Spinal cord (tissue), 9 donors: ENCODE measurements at regions not wholly inside any gene's neighbourhood (a gene's known extent, or its start where the extent isn't known, plus 50 kb on each side); places are given as distances from the start of the nearest gene placed in this dataset.

Experiments used
- DNase-seq, 6 donors: peaks; one replicate each; pipeline versions ENCODE4 v3.0.0 to v3.0.0-alpha.2; 2013 to 2015; ENCODE audit warnings: low spot score in 6 of 6, low read depth in 4 of 6
- H3K27ac ChIP-seq: one replicate; pipeline ENCODE4 v1.5.1; 2013; ENCODE audit warnings: low read depth, low read length, control low read depth
- H3K27me3 ChIP-seq: one replicate; pipeline ENCODE4 v1.6.1; 2013; ENCODE audit warnings: low read length; ENCODE audit not compliant: control insufficient read depth, insufficient read depth
- H3K36me3 ChIP-seq: one replicate; pipeline ENCODE4 v1.6.1; 2013; ENCODE audit warnings: low read length; ENCODE audit not compliant: control insufficient read depth, insufficient read depth
- H3K4me1 ChIP-seq: one replicate; pipeline ENCODE4 v1.6.1; 2013; ENCODE audit warnings: low read length; ENCODE audit not compliant: control insufficient read depth, insufficient read depth
- H3K4me3 ChIP-seq: one replicate; pipeline ENCODE4 v1.5.1; 2013; ENCODE audit warnings: low read depth, low read length, control low read depth
- H3K9me3 ChIP-seq: one replicate; pipeline ENCODE4 v1.6.1; 2013; ENCODE audit warnings: low read length; ENCODE audit not compliant: control insufficient read depth, insufficient read depth
- WGBS: methylation state at CpG from one replicate; pipeline ENCODE4 v1.1.5; 2013; ENCODE audit warnings: missing lambda C conversion rate; ENCODE audit not compliant: insufficient coverage; 5-methylcytosine and 5-hydroxymethylcytosine counted together
- donor health status: healthy.

DNA sequence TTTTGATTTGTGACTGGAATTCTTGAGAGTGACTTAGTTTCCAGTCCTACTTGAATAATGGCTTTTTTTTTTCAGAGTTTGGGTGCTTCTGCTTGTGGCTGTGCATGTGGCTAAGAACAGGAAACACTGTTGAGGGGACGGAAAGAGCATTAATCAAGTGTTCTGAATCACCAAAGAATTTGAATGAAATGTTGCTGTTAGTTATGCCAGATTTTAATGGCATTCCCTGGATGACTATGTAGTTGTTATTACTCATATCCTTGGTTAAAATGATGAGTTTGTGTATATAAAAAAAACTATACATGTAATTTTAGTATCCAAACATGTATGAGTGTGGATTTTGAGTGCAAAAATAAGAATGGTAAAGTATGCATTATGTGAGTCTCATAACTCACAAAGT, 347.9 kb downstream of the BCAT1 start:
- Histone ChIP-seq H3K4me1 (no peaks in the 10 kb centered on the region), H3K36me3 (no peaks in the 10 kb centered on the region), H3K27me3 (no peaks in the 10 kb centered on the region), H3K27ac (no peak overlapping the region), H3K4me3 (no peak overlapping the region), H3K9me3 (no peaks in the 10 kb centered on the region)
- DNase-seq: no peak
- no CpG with 5 or more reads among the region's 1 CpG for WGBS

DNA sequence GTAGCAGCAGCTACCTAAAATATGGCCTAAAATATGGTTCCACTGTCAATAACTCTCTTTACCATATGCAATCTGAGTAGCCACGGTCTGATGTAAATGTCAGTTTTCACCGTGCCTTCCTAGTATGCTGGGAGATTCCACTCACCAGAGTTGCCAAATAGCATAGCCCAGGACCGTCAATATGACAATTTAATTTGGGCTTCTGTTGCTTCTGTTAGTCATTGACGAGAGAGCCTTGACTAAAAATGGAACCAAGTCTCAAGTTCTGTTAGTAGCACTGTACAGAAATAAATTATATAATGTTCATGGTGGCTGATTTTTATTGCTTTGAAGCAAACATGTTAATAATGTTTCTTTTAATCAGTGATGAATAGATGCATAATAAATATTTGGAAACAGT, 348.4 kb downstream of the BCAT1 start:
- no peak overlapping the region for H3K4me3 ChIP-seq

DNA sequence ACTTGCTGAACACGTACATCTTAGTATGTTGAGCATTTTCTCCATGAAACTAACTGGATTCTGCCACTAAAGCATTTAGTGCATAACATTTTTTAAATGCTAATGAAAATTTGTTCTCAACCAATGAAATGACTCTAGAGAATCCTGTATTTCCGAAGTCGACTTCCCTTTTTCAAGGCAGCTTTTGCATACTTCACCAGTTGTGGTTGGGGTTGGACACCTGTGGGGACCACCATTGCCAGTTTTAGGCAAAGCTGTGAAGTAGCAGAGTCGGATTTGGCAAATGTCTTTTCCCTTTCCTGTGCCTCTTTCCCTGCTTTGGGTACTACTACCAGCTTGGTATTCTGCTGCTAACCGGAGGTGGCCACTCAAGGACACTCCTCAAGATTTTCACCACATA, 349.2 kb downstream of the BCAT1 start:
- Histone ChIP-seq H3K27ac (no peak overlapping the region), H3K4me3 (no peak overlapping the region), H3K9me3 (no peaks in the 10 kb centered on the region), H3K36me3 (no peaks in the 10 kb centered on the region), H3K27me3 (no peaks in the 10 kb centered on the region), H3K4me1 (no peaks in the 10 kb centered on the region)
- no peak for DNase-seq
- 93% methylated on average over 3 of the region's 5 CpGs for WGBS

More for the DNA sequence above, 348.4 kb downstream of the BCAT1 start:
- no CpG with 5 or more reads among the region's 4 CpGs for WGBS
- Histone ChIP-seq H3K4me1 (no peaks in the 10 kb centered on the region), H3K36me3 (no peaks in the 10 kb centered on the region), H3K27me3 (no peaks in the 10 kb centered on the region), H3K27ac (no peak overlapping the region), H3K9me3 (no peaks in the 10 kb centered on the region)
- no peak for DNase-seq

DNA sequence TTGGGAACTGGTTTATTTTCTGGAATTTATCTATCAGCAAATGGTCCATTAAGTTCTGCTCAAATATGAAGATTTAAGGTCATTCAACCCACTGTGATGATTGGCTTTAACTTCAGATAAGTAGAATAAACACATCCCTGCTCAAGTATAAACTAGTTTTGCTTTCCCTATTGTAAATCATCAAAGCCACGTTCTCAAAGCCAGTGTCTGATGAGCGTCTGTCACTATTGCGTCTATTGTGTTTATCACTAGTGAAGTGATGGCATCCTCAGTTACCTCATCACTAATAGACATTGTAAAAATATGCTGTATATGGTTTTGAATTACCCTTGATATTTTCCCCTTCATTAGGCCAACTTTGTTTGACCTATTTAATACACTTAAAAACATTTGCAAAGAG, 351.3 kb downstream of the BCAT1 start:
- H3K36me3 ChIP-seq: no peaks in the 10 kb centered on the region
- H3K27me3 ChIP-seq: no peaks in the 10 kb centered on the region
- no peaks in the 10 kb centered on the region for H3K9me3 ChIP-seq
- WGBS: no CpG with 5 or more reads among the region's 3 CpGs
- no peak overlapping the region for H3K4me3 ChIP-seq
- no peak for DNase-seq
- no peak overlapping the region for H3K27ac ChIP-seq
- no peaks in the 10 kb centered on the region for H3K4me1 ChIP-seq

DNA sequence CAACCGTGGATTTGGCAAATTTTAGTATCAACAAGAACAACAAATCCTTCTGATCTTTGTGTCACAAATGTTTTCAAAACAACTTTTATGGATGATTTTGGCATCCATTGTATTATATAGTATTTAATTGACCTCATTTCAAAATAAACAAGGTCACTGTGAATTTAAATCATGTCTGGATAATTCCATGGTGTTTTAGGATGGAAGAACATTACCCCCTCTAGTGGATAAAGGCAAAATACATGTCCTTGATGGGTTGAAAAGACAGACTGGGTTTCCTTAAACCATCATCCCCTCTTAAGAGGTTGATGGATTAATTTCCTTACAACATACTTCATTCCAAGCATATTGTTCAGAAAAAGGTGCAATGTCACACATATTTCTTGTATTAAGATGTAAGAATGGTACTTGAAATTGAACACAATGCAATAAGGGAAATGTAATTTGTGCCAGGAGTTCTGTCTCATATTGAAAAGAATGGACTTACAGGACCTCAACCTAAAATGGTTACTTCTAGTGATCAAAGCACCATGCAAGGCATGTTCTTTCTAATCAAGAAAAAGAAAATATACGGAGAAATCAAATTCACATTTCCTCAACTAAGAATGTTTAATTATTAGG, 352.0 kb downstream of the BCAT1 start:
- Histone ChIP-seq H3K4me1 (no peaks in the 10 kb centered on the region), H3K9me3 (no peaks in the 10 kb centered on the region), H3K36me3 (no peaks in the 10 kb centered on the region), H3K4me3 (no peak overlapping the region), H3K27ac (no peak overlapping the region), H3K27me3 (no peaks in the 10 kb centered on the region)
- peak in 5 of 6 donors; percentile 8 to 75 (median 20) for DNase-seq
- no CpG with 5 or more reads among the region's 2 CpGs for WGBS

DNA sequence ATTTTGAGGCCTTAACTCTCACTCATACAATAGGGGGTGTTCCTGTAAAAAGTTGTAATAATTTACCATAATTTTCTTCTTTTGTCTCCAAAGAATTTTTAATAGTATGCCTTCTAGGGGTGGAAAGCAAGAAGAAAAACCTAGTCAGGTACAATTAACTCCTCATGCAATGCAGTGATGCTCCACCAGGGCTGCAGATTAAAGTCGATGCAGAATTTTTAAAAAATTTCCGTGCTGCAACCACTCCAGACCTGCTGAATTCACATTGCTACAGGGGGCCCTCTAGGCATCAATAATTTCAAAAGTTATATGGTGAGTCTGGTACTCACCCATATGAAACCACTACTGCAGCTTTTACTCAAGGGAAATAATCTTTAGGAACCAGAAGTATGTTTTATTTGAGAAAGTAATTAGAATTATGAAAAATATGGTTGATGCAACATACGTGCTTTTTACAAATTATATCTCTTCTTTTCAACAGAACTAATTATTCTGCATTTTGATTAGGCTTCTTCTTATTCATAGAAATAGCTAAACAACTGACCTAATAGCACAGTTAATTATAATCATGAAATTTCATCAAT, 353.2 kb downstream of the BCAT1 start:
- Histone ChIP-seq H3K27ac (no peak overlapping the region), H3K36me3 (no peaks in the 10 kb centered on the region), H3K4me1 (no peaks in the 10 kb centered on the region), H3K27me3 (no peaks in the 10 kb centered on the region), H3K4me3 (no peak overlapping the region), H3K9me3 (no peaks in the 10 kb centered on the region)
- WGBS: 65% methylated on average over 2 of the region's 3 CpGs
- peak in 2 of 6 donors; percentile 13 to 16 for DNase-seq

DNA sequence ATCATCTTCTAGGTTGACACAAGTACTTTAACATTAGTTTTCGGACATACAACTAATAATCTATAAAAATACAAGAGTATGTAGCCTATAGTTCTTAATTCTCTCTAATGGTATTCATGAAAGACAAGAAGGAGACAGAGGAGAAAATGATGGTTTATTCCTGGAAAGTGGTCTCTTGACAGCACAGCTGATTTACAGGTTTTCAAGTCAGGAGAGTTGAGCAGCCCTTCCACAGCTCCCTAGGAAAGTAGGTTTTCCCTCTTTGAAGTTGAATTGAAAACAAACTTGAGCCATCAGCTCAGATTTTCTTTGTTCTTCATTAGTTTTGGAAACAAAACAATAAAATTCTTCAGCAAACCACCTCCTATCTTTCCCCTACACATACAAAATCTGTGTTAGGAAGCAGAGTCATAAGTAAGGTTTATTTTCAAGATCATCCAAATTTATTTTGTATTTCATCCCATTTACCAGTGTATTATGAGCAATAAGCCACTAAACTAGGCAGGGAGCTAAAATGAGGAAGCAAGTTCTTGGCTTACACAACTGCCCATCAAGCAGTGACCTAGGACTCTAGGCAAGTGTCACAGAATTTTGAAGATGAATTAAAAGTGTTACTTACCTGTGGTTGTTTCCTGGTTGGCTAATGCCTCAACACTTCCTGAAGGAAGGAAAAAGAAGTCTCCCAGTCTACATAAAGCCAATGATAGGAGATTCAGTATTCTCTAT, 357.0 kb downstream of the BCAT1 start:
- no CpG with 5 or more reads among the region's 1 CpG for WGBS
- H3K9me3 ChIP-seq: no peaks in the 10 kb centered on the region
- H3K27ac ChIP-seq: no peak overlapping the region
- no peak overlapping the region for H3K4me3 ChIP-seq
- H3K4me1 ChIP-seq: no peaks in the 10 kb centered on the region
- no peaks in the 10 kb centered on the region for H3K36me3 ChIP-seq
- DNase-seq: no peak
- no peaks in the 10 kb centered on the region for H3K27me3 ChIP-seq

DNA sequence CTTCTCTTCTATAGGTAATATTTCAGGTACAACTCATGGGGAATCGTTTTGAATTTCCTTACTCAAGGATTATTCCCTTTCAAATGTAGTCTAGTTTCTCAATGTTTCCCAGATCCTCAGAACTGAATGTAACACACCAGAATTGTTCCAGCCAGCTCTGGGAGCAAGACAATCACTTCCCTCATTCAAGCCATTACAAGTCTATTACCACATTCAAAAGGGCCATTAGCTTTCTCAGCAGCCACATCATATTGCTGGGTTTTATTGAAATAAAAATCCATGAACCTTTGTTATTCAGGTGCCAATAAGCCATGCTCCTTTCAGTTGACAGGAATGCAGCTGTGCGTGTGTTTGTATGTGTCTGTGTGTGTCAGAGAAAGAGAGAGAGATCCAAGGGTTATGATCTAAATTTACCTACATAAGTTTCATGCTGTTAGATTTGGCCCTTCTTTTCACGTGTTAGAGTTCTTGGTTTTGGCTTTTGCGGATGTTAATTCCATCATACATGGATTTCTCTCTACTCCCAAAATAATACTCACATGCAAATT, 357.7 kb downstream of the BCAT1 start:
- no peaks in the 10 kb centered on the region for H3K9me3 ChIP-seq
- WGBS: 33% methylated on average over 1 of the region's 4 CpGs
- H3K36me3 ChIP-seq: no peaks in the 10 kb centered on the region
- no peak overlapping the region for H3K27ac ChIP-seq
- H3K4me3 ChIP-seq: no peak overlapping the region
- no peaks in the 10 kb centered on the region for H3K4me1 ChIP-seq
- DNase-seq: peak in 2 of 6 donors; percentile 9 to 71
- H3K27me3 ChIP-seq: no peaks in the 10 kb centered on the region

DNA sequence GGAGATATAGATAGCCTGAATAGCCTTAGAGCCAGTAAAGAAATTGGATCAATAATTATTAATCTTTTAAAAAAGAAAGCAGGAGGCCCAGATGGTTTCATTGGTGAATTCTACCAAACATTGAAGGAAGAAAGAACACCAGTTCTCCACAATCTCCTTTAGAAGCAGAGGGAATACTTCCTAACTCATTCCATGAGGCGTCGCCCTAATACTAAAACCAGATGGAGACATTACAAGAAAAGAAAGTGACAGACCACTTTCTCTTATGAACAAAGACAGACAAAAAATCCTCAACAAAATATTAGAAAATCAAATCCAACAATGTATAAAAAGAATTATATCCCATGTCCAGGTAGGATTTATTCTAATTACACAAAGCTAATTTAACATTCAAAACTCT, 362.6 kb downstream of the BCAT1 start:
- Histone ChIP-seq H3K4me3 (no peak overlapping the region), H3K4me1 (no peaks in the 10 kb centered on the region), H3K36me3 (no peaks in the 10 kb centered on the region), H3K27me3 (no peaks in the 10 kb centered on the region), H3K9me3 (no peaks in the 10 kb centered on the region), H3K27ac (no peak overlapping the region)
- WGBS: no CpG with 5 or more reads among the region's 2 CpGs
- DNase-seq: no peak
